HG03159 (cell line): ENCODE measurements at regions not wholly inside any gene's neighbourhood (a gene's known extent, or its start where the extent isn't known, plus 50 kb on each side); places are given as distances from the start of the nearest gene placed in this dataset.

ENCODE experiments used
- ATAC-seq: cut with Tn5 transposase; IDR thresholded peaks from one replicate; pipeline ENCODE4 v1.9.1; 2021; ENCODE audit warnings: mild to moderate bottlenecking, moderate library complexity; ENCODE audit not compliant: unreplicated experiment

- ATAC-seq, result no peak
Measured at GRCh38 chr3:162742159-162742717, 1245.6 kb downstream of the OTOL1 start.

DNA sequence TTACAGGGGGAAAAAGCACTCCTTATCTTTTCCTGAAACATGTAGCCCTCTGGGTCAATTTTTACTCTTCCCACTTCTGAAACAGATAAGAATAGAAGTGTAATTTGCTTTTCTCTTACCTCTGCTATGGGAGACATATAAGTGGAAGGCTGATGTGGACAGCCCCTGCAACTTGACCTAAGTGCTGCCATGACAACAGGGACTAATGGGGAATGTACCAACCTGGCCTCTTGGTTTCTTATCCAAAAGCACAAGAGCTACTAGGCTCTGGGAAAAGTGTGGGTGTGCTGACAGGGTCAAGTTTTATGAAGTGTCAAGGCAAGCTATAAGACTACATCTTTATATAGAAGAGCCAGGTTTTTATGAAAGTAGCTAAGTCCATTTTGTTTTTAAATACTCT lies 1246.5 kb downstream of the OTOL1 start:
- ATAC-seq, result no peak

GRCh38 chr3:162760789-162761188 lies 1264.2 kb downstream of the OTOL1 start:
- ATAC-seq, result no peak

GRCh38 chr3:162764051-162764807 lies 1267.6 kb downstream of the OTOL1 start:
- ATAC-seq, result no peak

DNA sequence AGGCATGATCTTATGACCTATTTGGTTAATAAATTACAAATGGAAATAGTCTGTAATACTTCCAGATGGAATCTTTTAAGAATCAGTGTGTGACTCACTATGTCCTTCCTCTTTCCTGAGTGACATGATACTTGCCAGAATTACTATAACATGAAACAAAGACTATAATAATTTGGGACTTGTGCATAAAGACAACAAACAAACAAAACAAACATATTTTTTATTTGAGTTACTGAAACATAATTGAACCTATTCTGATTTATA lies 1268.1 kb downstream of the OTOL1 start:
- ATAC-seq, result no peak

DNA sequence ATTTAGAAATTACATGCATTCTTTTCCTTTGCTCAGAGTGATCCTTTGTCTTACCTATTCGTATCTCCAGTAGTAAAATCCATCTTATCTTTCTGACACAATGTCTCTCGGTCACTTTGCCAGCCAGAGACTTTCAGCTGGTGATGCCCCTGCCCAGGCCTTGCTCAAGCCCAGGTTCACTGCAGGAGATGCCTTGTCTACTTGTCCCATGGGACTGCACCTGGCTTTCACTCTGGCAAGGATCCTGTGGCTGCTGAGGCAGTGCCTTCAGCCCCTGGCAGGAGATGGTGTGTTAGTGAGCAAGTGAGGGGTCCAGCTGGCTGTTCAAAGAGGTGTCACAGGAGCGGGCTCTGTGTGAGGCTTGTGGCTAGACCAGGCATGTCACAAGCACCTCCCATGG lies 1268.9 kb downstream of the OTOL1 start:
- ATAC-seq, result no peak

DNA sequence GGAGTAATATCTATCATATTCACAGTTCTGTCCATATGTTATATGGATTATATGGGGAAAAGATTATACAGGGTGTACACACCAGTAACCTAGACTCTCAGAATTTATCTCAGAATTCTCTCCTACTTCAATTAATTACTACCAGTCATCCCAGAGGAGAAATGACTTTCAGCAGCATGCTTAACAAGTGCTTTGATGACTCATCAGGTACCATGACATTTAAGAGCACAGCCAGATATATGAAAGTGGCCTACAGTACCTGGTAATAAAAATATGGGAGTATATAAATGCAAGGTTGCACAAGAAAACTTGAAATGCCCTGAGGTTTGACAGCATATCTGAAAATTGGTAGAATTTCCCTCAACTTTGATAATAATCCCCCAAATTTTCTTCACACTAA lies 1273.0 kb downstream of the OTOL1 start:
- ATAC-seq, result no peak

- no peak for ATAC-seq
Measured at GRCh38 chr3:162770551-162770950, 1273.9 kb downstream of the OTOL1 start.

DNA sequence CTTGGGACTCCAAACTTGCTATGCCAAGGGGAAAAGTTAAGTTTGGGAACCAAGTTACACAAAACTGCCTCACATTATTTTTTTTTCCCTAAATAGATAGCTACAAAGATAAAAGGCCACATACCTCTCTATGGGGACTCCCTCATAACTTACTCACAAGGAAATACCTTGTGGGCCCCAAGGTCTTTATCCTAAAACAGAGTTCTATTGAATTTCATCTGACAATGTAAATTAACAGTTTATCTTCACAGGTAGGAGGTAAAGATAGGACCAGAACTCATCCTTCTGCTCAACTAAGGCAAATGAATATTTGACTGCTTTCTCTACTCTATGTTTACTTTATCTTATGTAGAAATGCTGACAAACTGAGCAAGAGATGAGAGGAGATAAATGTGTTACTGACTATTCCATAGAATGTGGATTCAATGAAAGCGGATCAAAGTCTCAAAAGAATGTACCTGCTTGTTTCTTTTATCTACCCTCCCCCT lies 1278.0 kb downstream of the OTOL1 start:
- no peak for ATAC-seq

DNA sequence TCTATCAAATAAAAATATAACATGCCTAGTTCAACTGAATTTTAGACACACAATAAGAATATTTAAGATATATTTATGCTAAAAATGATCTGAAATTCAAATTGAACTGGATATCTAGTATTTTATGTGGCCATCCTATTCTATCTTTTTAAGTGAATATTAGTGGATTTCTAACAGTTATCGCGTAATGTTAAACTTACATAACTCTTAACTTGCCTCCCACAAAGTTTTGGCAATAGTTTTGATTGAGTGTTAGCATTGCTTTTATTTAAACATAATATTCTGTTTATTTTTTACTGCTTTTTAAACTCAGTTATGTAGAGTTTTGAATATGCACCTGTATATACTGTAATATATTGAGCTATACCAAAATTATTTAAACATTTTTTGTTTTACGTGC lies 1279.5 kb downstream of the OTOL1 start:
- ATAC-seq, result no peak

- no peak for ATAC-seq
Measured at GRCh38 chr3:162777118-162777517, 1280.5 kb downstream of the OTOL1 start.

- no peak for ATAC-seq
Measured at GRCh38 chr3:162780313-162780712, 1283.7 kb downstream of the OTOL1 start.

DNA sequence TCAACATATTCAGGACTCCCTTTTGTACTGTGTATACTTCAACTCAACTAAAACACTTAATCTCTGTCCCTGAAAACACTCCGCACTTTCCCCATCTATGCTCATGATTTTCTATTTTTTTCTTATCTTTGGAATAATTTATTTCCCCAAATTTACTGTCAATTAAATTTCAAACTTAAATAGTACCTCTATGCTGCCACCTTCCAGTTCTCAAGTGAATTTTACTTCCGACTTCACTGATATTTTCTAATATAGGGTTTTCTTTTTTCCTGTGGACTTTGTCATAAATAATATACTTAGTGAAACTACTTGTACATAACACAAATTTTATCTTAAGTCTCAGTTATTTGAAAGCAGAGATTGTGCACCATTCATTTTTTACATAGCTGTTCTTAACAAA lies 1303.3 kb downstream of the OTOL1 start:
- ATAC-seq, result no peak

GRCh38 chr3:162802228-162802965 lies 1305.8 kb downstream of the OTOL1 start:
- no peak for ATAC-seq

GRCh38 chr3:162810776-162811175 lies 1314.2 kb downstream of the OTOL1 start:
- ATAC-seq, result no peak

DNA sequence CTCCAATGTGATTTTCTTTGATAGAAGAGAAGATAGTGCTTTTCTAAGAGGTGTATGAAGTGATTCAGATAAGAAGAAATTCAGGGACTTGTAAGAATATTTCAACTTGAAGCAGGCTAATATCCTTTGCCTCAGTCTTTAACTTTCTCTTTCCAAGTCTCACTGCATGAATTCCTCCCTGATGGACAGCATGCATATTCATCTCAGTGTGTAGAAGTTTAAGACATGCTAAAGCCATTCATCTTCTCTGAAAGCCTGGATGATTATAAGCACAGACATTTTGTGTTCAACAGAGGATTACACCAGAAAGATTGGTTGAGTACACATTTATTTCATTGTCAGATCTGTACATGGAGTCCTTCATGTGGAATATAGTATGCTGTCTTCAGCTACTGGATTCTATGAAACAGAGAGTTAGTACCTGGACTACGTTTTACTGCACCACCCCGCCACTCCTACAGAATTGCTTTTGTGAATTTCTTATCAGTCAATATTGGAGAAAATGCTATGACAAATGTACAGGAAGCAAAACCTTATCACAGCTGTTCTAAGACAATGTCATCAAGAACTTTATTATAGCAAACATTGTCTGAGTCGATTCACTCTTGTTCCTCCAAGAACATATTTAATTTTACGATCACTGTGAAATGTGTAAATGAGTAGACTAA lies 1346.1 kb downstream of the OTOL1 start:
- ATAC-seq, result no peak

DNA sequence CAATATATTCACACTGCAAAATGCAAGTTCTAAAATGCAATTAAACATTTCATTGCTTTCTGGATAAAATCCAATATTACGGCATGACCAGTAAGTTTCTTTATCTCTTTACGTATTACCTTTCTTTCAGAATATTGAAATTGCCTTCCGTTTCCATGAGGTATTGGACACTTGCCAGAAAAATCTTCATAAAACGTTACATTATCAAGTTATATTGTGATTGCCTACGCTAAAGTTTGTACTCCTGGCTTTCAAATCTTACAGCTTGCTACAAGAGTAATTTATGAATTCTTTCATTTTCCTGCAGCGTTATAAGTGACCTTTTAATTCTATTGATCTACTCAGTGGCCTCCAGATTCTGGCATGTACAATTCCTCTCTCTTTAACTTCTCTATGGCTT lies 1349.3 kb downstream of the OTOL1 start:
- ATAC-seq, result no peak

- ATAC-seq, result no peak
Measured at GRCh38 chr3:162847511-162847910, 1350.9 kb downstream of the OTOL1 start.

GRCh38 chr3:162863579-162863978 lies 1367.0 kb downstream of the OTOL1 start:
- ATAC-seq, result no peak

GRCh38 chr3:162865466-162865865 lies 1368.9 kb downstream of the OTOL1 start:
- no peak for ATAC-seq

DNA sequence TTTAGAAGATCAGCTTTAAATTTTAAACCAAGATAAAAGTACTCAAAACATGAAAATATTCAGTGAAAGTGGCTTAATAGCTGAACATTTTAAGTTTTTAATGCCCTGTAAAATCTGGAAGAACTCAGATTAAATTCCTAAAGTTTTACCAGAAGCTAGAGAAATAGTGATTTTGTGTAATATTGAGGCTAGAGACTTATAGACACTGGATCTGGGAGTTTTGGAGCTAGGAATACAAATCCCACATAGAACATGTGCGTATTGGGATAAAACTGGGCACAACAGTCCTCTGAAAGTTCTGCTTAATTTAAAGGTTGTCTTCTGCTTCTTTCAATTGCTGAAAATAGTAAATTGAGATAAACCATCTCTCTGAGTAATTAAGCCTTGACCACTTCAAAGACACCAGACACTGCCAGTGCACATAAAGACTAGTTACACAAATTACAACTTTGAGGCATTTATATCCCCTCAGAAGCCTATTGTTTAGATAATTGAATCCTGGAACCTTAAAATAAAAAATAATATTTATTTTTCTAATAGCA lies 1382.5 kb downstream of the OTOL1 start:
- no peak for ATAC-seq
